HepG2 (cell line): ENCODE measurements at regions not wholly inside any gene's neighbourhood (a gene's known extent, or its start where the extent isn't known, plus 50 kb on each side); places are given as distances from the start of the nearest gene placed in this dataset.

Experiments used
- ATAC-seq: fragments of 200-7000 bp; cut with Tn5 transposase; 3 replicates; pipeline ENCODE4 v1.9.1; 2020; ENCODE audit warnings: mild to moderate bottlenecking, moderate library complexity
- BruUV-seq: library from RNA; stranded (reverse); fragments of 400-500 nt; replicated peaks from 2 replicates; lab custom pipeline; 2021; lab: Mats Ljungman, UMichigan
- CTCF ChIA-PET: fragments of 300-600 bp; formaldehyde crosslinking; extraction: SDS; loops from one replicate; lab custom pipeline; 2021; ENCODE audit warnings: low total read pairs, inconsistent platforms, low intra/inter-chr PET ratio; lab: Yijun Ruan, JAX
- POLR2A ChIA-PET: fragments of 350-600 bp; sonication (Branson Sonifier 250); formaldehyde crosslinking; loops from one replicate; lab custom pipeline; 2020; ENCODE audit warnings: antibody characterized with exemption, inconsistent platforms; lab: Yijun Ruan, JAX
- DNase-seq: peaks from one replicate; pipeline ENCODE4 v3.0.0-alpha.2; 2015; ENCODE audit warnings: low spot score
- FAIRE-seq: peaks from 3 replicates; lab custom pipeline; 2011; peaks lifted over from hg19 to GRCh38; lab: Jason Lieb, UNC
- H2AFZ ChIP-seq: one replicate; pipeline ENCODE4 v1.6.1; 2011; ENCODE audit warnings: low read length, inconsistent platforms
- H3K27ac ChIP-seq: fragments of 300-600 bp; 3 replicates; pipeline ENCODE4 v1.8.0; 2011; ENCODE audit warnings: mixed run types, mild to moderate bottlenecking, mixed read lengths, low read length, inconsistent platforms; ENCODE audit not compliant: insufficient read depth; ENCODE audit errors: extremely low read length
- H3K27me3 ChIP-seq, 2 experiments: fragments of 200-600 bp in 1 of 2; 2 replicates in 1 of 2; 3 replicates in 1 of 2; pipeline versions ENCODE4 v1.6.0 to v1.8.0; 2011; ENCODE audit warnings: low read length in 2 of 2, mild to moderate bottlenecking in 2 of 2, moderate library complexity in 2 of 2, inconsistent platforms in 1 of 2; ENCODE audit not compliant: insufficient read depth in 2 of 2, control insufficient read depth in 1 of 2
- H3K36me3 ChIP-seq, 2 experiments: fragments of 200-600 bp in 1 of 2; replicated peaks in 1 of 2; 2 replicates in 1 of 2; 3 replicates in 1 of 2; pipeline versions ENCODE4 v1.5.1 to v1.8.0; 2011; ENCODE audit warnings: low read length in 2 of 2, inconsistent platforms in 1 of 2; ENCODE audit not compliant: insufficient read depth in 2 of 2, control insufficient read depth in 1 of 2
- H3K4me1 ChIP-seq: 2 replicates; pipeline ENCODE4 v1.5.1; 2012; ENCODE audit warnings: low read length, inconsistent platforms; ENCODE audit not compliant: insufficient read depth
- H3K4me2 ChIP-seq: 2 replicates; pipeline ENCODE4 v1.6.0; 2011; ENCODE audit warnings: low read depth, low read length, inconsistent platforms
- H3K4me3 ChIP-seq, 3 experiments: fragments of 200-600 bp in 1 of 3; sonication (generic), shearing (Covaris generic) in 1 of 3; replicated peaks in 1 of 3; 2 replicates each; pipeline ENCODE4 v1.5.1; 2011 to 2016; ENCODE audit warnings: low read length in 3 of 3, inconsistent platforms in 2 of 3, low read depth in 2 of 3, mild to moderate bottlenecking in 2 of 3, control low read depth in 1 of 3, mixed read lengths in 1 of 3; ENCODE audit not compliant: insufficient read depth in 1 of 3
- H3K79me2 ChIP-seq: one replicate; pipeline ENCODE4 v1.6.1; 2011; ENCODE audit warnings: low read length, inconsistent platforms; ENCODE audit not compliant: insufficient read depth
- H3K9ac ChIP-seq: 2 replicates; pipeline ENCODE4 v1.6.0; 2011; ENCODE audit warnings: mild to moderate bottlenecking, low read depth, low read length, inconsistent platforms; ENCODE audit not compliant: insufficient read depth
- H3K9me3 ChIP-seq: 2 replicates; pipeline ENCODE4 v1.5.1; 2012; ENCODE audit warnings: mild to moderate bottlenecking, low read length
- H4K20me1 ChIP-seq: 2 replicates; pipeline ENCODE4 v1.6.0; 2011; ENCODE audit warnings: inconsistent platforms, mild to moderate bottlenecking, low read length, moderate library complexity; ENCODE audit not compliant: insufficient read depth
- CREM ChIP-seq, 2 experiments: sonication (generic) in 1 of 2; formaldehyde crosslinking in 1 of 2; IDR thresholded peaks; 2 replicates each; pipeline versions ENCODE4 v1.4.0 to v1.6.1; 2016 to 2020; ENCODE audit warnings: antibody characterized with exemption in 1 of 2, mild to moderate bottlenecking in 1 of 2, missing genetic modification reagents in 1 of 2
- NBN ChIP-seq: fragments of 450-650 bp; conservative IDR thresholded peaks from 2 replicates; pipeline ENCODE4 v1.6.1; 2017
- SP5 ChIP-seq: IDR thresholded peaks from 2 replicates; pipeline ENCODE4 v1.6.1; 2016; ENCODE audit warnings: low read depth, borderline replicate concordance
- ZFP36L1 ChIP-seq: sonication (generic); formaldehyde crosslinking; IDR thresholded peaks from 2 replicates; pipeline ENCODE4 v1.8.0; 2022; ENCODE audit warnings: mild to moderate bottlenecking, missing genetic modification reagents, moderate library complexity
- WGBS: methylation state at CpG from one replicate; pipeline ENCODE4 v1.1.6; 2017; ENCODE audit warnings: low lambda C conversion rate; 5-methylcytosine and 5-hydroxymethylcytosine counted together
- in situ Hi-C: cut with HindIII; loops from 2 replicates; pipeline ENCODE4 v1.10.0; 2017; ENCODE audit warnings: low pct_unique_long_range_greater_than_20kb; ENCODE audit not compliant: extremely low pct_ligation_motif_present
- intact Hi-C: fragments of 100-400 bp; cut with micrococcal nuclease; formaldehyde crosslinking; loops from one replicate; pipeline ENCODE4 v1.10.0; 2022; ENCODE audit not compliant: unreplicated experiment
- TF ChIP-seq, protein P1 (sequence below): sonication (generic); formaldehyde crosslinking; conservative IDR thresholded peaks from 2 replicates; pipeline ENCODE4 v1.8.0; 2022; ENCODE audit warnings: low read depth, missing genetic modification reagents
- TF ChIP-seq, protein P2 (sequence below): sonication (generic); formaldehyde crosslinking; IDR thresholded peaks from 2 replicates; pipeline ENCODE4 v1.9.0; 2021; ENCODE audit warnings: missing genetic modification reagents, borderline replicate concordance

DNA sequence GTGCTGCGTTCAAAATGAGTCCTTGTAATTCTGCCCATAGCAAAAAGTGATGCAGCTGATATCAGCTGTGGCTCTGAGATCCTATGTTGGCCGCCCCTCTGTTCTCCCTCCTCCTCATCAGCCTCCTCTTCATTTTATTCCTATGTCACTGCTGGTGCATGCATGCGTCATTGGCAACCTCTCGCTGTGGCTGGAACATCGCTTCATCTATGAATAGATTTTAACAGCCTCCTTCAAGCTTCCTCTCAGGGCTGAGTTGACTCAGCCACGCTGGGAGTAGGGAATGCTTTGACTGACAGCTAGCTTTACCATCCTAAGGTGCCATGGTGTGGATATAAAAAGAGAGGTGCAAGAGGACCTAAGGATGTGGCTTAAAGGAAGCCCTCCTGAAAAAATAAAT lies 303.5 kb downstream of the PLK2 start:
- H3K4me1 ChIP-seq, result no peaks in the 10 kb centered on the region
- POLR2A ChIA-PET, result no interaction called here
- intact Hi-C loops, result no loop called here
- no peak overlapping the region for H3K9ac ChIP-seq
- no peak overlapping the region for H2AFZ ChIP-seq
- no peaks in the 10 kb centered on the region for H4K20me1 ChIP-seq
- H3K79me2 ChIP-seq, result no peaks in the 10 kb centered on the region
- H3K36me3 ChIP-seq, result no peaks in the 10 kb centered on the region
- 23% methylated on average over 6 of the region's 6 CpGs for WGBS
- ATAC-seq (no peak), FAIRE-seq (no peak), DNase-seq (no peak)
- H3K4me3 ChIP-seq, result no peak overlapping the region
- CTCF ChIA-PET, result no interaction called here
- H3K27me3 ChIP-seq, result no peaks in the 10 kb centered on the region
- H3K27ac ChIP-seq, result no peak overlapping the region
- TF ChIP-seq, protein P1, sequence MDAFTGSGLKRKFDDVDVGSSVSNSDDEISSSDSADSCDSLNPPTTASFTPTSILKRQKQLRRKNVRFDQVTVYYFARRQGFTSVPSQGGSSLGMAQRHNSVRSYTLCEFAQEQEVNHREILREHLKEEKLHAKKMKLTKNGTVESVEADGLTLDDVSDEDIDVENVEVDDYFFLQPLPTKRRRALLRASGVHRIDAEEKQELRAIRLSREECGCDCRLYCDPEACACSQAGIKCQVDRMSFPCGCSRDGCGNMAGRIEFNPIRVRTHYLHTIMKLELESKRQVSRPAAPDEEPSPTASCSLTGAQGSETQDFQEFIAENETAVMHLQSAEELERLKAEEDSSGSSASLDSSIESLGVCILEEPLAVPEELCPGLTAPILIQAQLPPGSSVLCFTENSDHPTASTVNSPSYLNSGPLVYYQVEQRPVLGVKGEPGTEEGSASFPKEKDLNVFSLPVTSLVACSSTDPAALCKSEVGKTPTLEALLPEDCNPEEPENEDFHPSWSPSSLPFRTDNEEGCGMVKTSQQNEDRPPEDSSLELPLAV (CRISPR knock-in tag), result no peak
- TF ChIP-seq NBN, result no peak
- no peak for TF ChIP-seq CREM (IDR thresholded peaks at IDR 0.05)
- no peak for TF ChIP-seq CREM (CRISPR knock-in tag; IDR thresholded peaks at IDR 0.05)
- no peak for TF ChIP-seq ZFP36L1 (CRISPR knock-in tag)
- TF ChIP-seq, protein P2, sequence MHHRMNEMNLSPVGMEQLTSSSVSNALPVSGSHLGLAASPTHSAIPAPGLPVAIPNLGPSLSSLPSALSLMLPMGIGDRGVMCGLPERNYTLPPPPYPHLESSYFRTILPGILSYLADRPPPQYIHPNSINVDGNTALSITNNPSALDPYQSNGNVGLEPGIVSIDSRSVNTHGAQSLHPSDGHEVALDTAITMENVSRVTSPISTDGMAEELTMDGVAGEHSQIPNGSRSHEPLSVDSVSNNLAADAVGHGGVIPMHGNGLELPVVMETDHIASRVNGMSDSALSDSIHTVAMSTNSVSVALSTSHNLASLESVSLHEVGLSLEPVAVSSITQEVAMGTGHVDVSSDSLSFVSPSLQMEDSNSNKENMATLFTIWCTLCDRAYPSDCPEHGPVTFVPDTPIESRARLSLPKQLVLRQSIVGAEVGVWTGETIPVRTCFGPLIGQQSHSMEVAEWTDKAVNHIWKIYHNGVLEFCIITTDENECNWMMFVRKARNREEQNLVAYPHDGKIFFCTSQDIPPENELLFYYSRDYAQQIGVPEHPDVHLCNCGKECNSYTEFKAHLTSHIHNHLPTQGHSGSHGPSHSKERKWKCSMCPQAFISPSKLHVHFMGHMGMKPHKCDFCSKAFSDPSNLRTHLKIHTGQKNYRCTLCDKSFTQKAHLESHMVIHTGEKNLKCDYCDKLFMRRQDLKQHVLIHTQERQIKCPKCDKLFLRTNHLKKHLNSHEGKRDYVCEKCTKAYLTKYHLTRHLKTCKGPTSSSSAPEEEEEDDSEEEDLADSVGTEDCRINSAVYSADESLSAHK (CRISPR knock-in tag), result no peak
- TF ChIP-seq SP5 (CRISPR knock-in tag), result no peak
- BruUV-seq, result no TSS peak
- H3K4me2 ChIP-seq, result no peak overlapping the region
- no peaks in the 10 kb centered on the region for H3K9me3 ChIP-seq
- in situ Hi-C loops, result no loop called here
